ENCODE measurements at regions not wholly inside any gene's neighbourhood (a gene's known extent, or its start where the extent isn't known, plus 50 kb on each side); places are given as distances from the start of the nearest gene placed in this dataset.
A peak's percentile ranks its signal among the peaks of the same experiment; 100 is the strongest.

- Histone ChIP-seq H3F3A (ENCODE audit: low read depth) (no peaks in the 10 kb centered on the region), H3K36me3 (no peaks in the 10 kb centered on the region), H3K27ac (no peak overlapping the region), H3K9ac (no peak overlapping the region), H3K4me2 (no peak overlapping the region), H3K4me1 (no peaks in the 10 kb centered on the region), H3K79me2 (ENCODE audit: low read depth) (no peaks in the 10 kb centered on the region), H3K27me3 (no peaks in the 10 kb centered on the region), H4K20me1 (ENCODE audit: low read depth) (no peaks in the 10 kb centered on the region), H3K9me3 (ENCODE audit: low read depth) (no peaks in the 10 kb centered on the region), H2AFZ (replicated peaks) (peak overlapping the region; percentile 44), H3K4me3 (no peak overlapping the region)
- Mint-ChIP-seq H3K27ac (no peak overlapping the region), H3K4me1 (no peaks in the 10 kb centered on the region), H3K36me3 (peaks cover 2% of the 10 kb centered on the region), H3K9me3 (no peaks in the 10 kb centered on the region), H3K27me3 (ENCODE audit: insufficient read depth, low read depth) (peaks cover 2% of the 10 kb centered on the region), H3K4me3 (no peak overlapping the region)
- TF ChIP-seq EZH2 (IDR thresholded peaks at IDR 0.05) (no peak), CTCF (IDR thresholded peaks at IDR 0.05) (peak; percentile 13)
- no peak for DNase-seq (ENCODE audit: low spot score)
Measured at GRCh38 chr21:28834335-28835238, 158.1 kb downstream of the LTN1 start.

GRCh38 chr21:28833609-28834008 lies 159.1 kb downstream of the LTN1 start:
- no peaks in the 10 kb centered on the region for H3K9me3 Mint-ChIP-seq
- no peaks in the 10 kb centered on the region for H3K79me2 ChIP-seq (ENCODE audit: low read depth)
- no peak overlapping the region for H3K27ac ChIP-seq
- H3K4me3 Mint-ChIP-seq = no peak overlapping the region
- TF ChIP-seq EZH2phosphoT487 (IDR thresholded peaks at IDR 0.05) (no peak), EZH2 (IDR thresholded peaks at IDR 0.05) (no peak)
- H3K9ac ChIP-seq = no peak overlapping the region
- no peak for DNase-seq (ENCODE audit: low spot score)
- no peaks in the 10 kb centered on the region for H3F3A ChIP-seq (ENCODE audit: low read depth)
- H3K4me1 Mint-ChIP-seq = no peaks in the 10 kb centered on the region
- no peak overlapping the region for H2AFZ ChIP-seq (replicated peaks)
- H4K20me1 ChIP-seq (ENCODE audit: low read depth) = no peaks in the 10 kb centered on the region
- no peak overlapping the region for H3K27ac Mint-ChIP-seq
- no peaks in the 10 kb centered on the region for H3K4me1 ChIP-seq
- H3K4me2 ChIP-seq = no peak overlapping the region
- H3K27me3 ChIP-seq = no peaks in the 10 kb centered on the region
- no peaks in the 10 kb centered on the region for H3K36me3 Mint-ChIP-seq
- peaks cover 2% of the 10 kb centered on the region for H3K27me3 Mint-ChIP-seq (ENCODE audit: insufficient read depth, low read depth)
- H3K36me3 ChIP-seq = no peaks in the 10 kb centered on the region
- H3K9me3 ChIP-seq (ENCODE audit: low read depth) = no peaks in the 10 kb centered on the region
- no peak overlapping the region for H3K4me3 ChIP-seq

GRCh38 chr21:28833182-28833581 lies 159.5 kb downstream of the LTN1 start:
- Histone ChIP-seq H3K79me2 (ENCODE audit: low read depth) (no peaks in the 10 kb centered on the region), H3K9me3 (ENCODE audit: low read depth) (no peaks in the 10 kb centered on the region), H3K4me2 (no peak overlapping the region), H4K20me1 (ENCODE audit: low read depth) (no peaks in the 10 kb centered on the region), H3K9ac (no peak overlapping the region), H3K27me3 (no peaks in the 10 kb centered on the region), H2AFZ (replicated peaks) (no peak overlapping the region), H3K4me1 (no peaks in the 10 kb centered on the region), H3K36me3 (no peaks in the 10 kb centered on the region), H3F3A (ENCODE audit: low read depth) (no peaks in the 10 kb centered on the region), H3K4me3 (no peak overlapping the region), H3K27ac (no peak overlapping the region)
- no peak overlapping the region for H3K4me3 Mint-ChIP-seq
- TF ChIP-seq EZH2 (IDR thresholded peaks at IDR 0.05) (no peak), CTCF (IDR thresholded peaks at IDR 0.05) (no peak), EZH2phosphoT487 (IDR thresholded peaks at IDR 0.05) (no peak)
- H3K27me3 Mint-ChIP-seq (ENCODE audit: insufficient read depth, low read depth) = peaks cover 2% of the 10 kb centered on the region
- H3K36me3 Mint-ChIP-seq = no peaks in the 10 kb centered on the region
- DNase-seq (ENCODE audit: low spot score) = no peak
- H3K4me1 Mint-ChIP-seq = no peaks in the 10 kb centered on the region
- H3K27ac Mint-ChIP-seq = no peak overlapping the region
- H3K9me3 Mint-ChIP-seq = no peaks in the 10 kb centered on the region

- Histone ChIP-seq H3K79me2 (ENCODE audit: low read depth) (no peaks in the 10 kb centered on the region), H3K27ac (no peak overlapping the region), H3K4me1 (no peaks in the 10 kb centered on the region), H3K36me3 (no peaks in the 10 kb centered on the region), H3K9me3 (ENCODE audit: low read depth) (no peaks in the 10 kb centered on the region), H3K9ac (no peak overlapping the region), H4K20me1 (ENCODE audit: low read depth) (no peaks in the 10 kb centered on the region), H2AFZ (replicated peaks) (no peak overlapping the region), H3K4me3 (no peak overlapping the region), H3K27me3 (no peaks in the 10 kb centered on the region), H3F3A (ENCODE audit: low read depth) (no peaks in the 10 kb centered on the region), H3K4me2 (no peak overlapping the region)
- Mint-ChIP-seq H3K4me3 (no peak overlapping the region), H3K4me1 (no peaks in the 10 kb centered on the region), H3K36me3 (no peaks in the 10 kb centered on the region), H3K27me3 (ENCODE audit: insufficient read depth, low read depth) (peaks cover 2% of the 10 kb centered on the region), H3K27ac (no peak overlapping the region), H3K9me3 (no peaks in the 10 kb centered on the region)
- TF ChIP-seq EZH2phosphoT487 (IDR thresholded peaks at IDR 0.05) = no peak
- TF ChIP-seq CTCF (IDR thresholded peaks at IDR 0.05) = no peak
- DNase-seq (ENCODE audit: low spot score) = no peak
Measured at GRCh38 chr21:28832715-28833061, 160.0 kb downstream of the LTN1 start.
